ENCODE measurements at regions not wholly inside any gene's neighbourhood (a gene's known extent, or its start where the extent isn't known, plus 50 kb on each side); places are given as distances from the start of the nearest gene placed in this dataset.

- Mint-ChIP-seq H3K27me3 (peaks cover 7% of the 10 kb centered on the region), H3K36me3 (ENCODE audit: low read depth) (no peaks in the 10 kb centered on the region), H3K4me3 (no peak overlapping the region), H3K9me3 (no peaks in the 10 kb centered on the region), H3K27ac (no peak overlapping the region), H3K4me1 (ENCODE audit: low read depth) (no peaks in the 10 kb centered on the region)
- DNase-seq: no peak
Measured at GRCh38 chr3:195005759-195006510, 265.0 kb downstream of the XXYLT1 start.

- Mint-ChIP-seq H3K4me1 (ENCODE audit: low read depth) (no peaks in the 10 kb centered on the region), H3K4me3 (no peak overlapping the region), H3K27me3 (peaks cover 7% of the 10 kb centered on the region), H3K36me3 (ENCODE audit: low read depth) (no peaks in the 10 kb centered on the region), H3K27ac (no peak overlapping the region), H3K9me3 (no peaks in the 10 kb centered on the region)
- no peak for DNase-seq
Measured at GRCh38 chr3:195007151-195007550, 263.8 kb downstream of the XXYLT1 start.

- no peak for DNase-seq
- Mint-ChIP-seq H3K4me3 (no peak overlapping the region), H3K9me3 (no peaks in the 10 kb centered on the region)
Measured at GRCh38 chr3:195007766-195008165, 263.2 kb downstream of the XXYLT1 start.

GRCh38 chr3:195008816-195009215, 262.1 kb downstream of the XXYLT1 start:
- H3K4me1 Mint-ChIP-seq (ENCODE audit: low read depth): no peaks in the 10 kb centered on the region
- no peaks in the 10 kb centered on the region for H3K36me3 Mint-ChIP-seq (ENCODE audit: low read depth)
- no peaks in the 10 kb centered on the region for H3K9me3 Mint-ChIP-seq
- no peak overlapping the region for H3K4me3 Mint-ChIP-seq
- no peak overlapping the region for H3K27ac Mint-ChIP-seq
- no peak for DNase-seq
- peaks cover 3% of the 10 kb centered on the region for H3K27me3 Mint-ChIP-seq

More at GRCh38 chr3:195007766-195008165, 263.2 kb downstream of the XXYLT1 start:
- H3K27ac Mint-ChIP-seq: no peak overlapping the region
- peaks cover 6% of the 10 kb centered on the region for H3K27me3 Mint-ChIP-seq
- no peaks in the 10 kb centered on the region for H3K36me3 Mint-ChIP-seq (ENCODE audit: low read depth)
- H3K4me1 Mint-ChIP-seq (ENCODE audit: low read depth): no peaks in the 10 kb centered on the region

GRCh38 chr3:195009616-195010015, 261.3 kb downstream of the XXYLT1 start:
- Mint-ChIP-seq H3K4me3 (no peak overlapping the region), H3K9me3 (no peaks in the 10 kb centered on the region), H3K4me1 (ENCODE audit: low read depth) (no peaks in the 10 kb centered on the region), H3K27me3 (peaks cover 3% of the 10 kb centered on the region), H3K27ac (no peak overlapping the region), H3K36me3 (ENCODE audit: low read depth) (no peaks in the 10 kb centered on the region)
- DNase-seq: no peak

DNA sequence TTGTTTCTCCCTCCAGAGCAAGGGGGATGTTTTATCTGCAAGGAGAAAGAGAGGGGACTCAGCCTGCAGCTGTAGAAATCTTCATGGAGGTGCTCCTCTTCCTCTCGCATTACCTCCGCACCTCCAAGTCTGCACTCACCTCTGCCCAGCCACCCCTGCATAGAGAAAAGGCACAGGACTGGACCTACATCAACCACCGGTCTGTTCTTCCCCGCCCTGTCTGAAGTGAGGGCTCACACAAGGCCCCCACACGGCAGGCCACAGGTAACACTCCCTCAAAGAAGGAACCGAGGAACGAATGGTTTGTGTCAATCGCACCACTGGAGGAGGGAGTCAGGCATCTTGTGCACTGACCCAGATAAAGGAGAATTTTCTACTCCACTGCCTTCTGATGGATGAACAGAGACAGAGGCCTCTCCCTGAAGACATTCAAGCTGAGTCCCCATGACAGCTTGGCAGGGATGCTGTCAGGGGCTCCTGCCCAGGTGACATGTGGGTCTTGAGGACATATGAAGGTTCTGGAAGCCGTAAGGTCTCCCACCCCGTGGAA, 260.3 kb downstream of the XXYLT1 start:
- Mint-ChIP-seq H3K4me3 (no peak overlapping the region), H3K27me3 (peaks cover 3% of the 10 kb centered on the region)

DNA sequence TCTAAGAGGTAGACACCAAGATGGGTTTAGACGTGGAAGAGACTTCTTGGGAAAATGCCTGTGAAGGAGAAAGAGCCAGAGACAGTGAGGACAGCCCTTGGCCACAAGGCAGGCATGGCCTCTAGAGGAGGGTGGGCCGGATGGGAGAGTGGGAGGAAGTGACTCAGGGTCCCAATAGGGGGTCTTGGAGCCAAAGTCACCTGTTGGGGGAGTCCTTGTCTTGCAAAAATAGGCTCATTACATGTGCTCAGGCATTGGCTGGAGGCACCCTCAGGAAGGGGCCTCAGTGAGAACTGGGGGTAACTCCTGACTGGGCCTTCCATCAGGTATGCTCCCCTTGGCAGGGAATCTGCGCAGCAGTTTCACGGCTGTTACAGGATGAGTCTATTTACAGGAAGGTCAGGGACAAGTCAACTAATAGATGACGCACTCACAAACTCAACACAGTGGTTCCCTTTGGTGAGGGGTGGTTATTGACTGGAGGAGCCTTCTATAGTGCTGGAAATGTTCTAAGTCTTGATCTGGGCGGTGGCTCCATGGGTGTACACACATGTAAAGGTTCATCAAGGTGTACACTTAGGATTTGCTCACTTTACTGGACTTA, 259.6 kb downstream of the XXYLT1 start:
- Mint-ChIP-seq H3K27me3 (peaks cover 3% of the 10 kb centered on the region), H3K9me3 (no peaks in the 10 kb centered on the region), H3K4me3 (no peak overlapping the region), H3K4me1 (ENCODE audit: low read depth) (peaks cover 5% of the 10 kb centered on the region), H3K27ac (no peak overlapping the region), H3K36me3 (ENCODE audit: low read depth) (no peaks in the 10 kb centered on the region)
- DNase-seq: no peak

More for the DNA sequence above, 260.3 kb downstream of the XXYLT1 start:
- no peaks in the 10 kb centered on the region for H3K36me3 Mint-ChIP-seq (ENCODE audit: low read depth)
- DNase-seq: no peak
- no peak overlapping the region for H3K27ac Mint-ChIP-seq
- peaks cover 5% of the 10 kb centered on the region for H3K4me1 Mint-ChIP-seq (ENCODE audit: low read depth)
- no peaks in the 10 kb centered on the region for H3K9me3 Mint-ChIP-seq

DNA sequence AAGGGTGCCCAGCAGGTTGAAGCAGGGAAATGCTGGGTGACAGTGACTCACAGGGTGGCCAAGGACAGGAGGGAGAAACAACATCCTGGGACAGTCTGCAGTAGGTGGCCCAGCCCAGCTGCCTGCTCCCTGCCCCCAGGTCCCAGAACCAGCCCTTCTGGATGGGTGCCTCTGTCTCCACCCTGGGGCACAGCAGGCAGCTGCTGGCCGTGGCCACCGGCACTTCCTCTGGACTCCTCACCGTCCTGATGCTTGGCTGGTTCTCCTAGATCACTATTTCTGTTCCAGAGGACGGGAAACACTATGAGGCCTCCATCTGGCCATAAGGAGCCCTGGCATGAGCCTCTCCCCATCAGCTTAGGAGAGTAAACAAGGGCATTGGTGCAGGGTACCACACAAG, 258.9 kb downstream of the XXYLT1 start:
- Mint-ChIP-seq H3K9me3 (no peaks in the 10 kb centered on the region), H3K27me3 (no peaks in the 10 kb centered on the region), H3K4me3 (no peak overlapping the region), H3K4me1 (ENCODE audit: low read depth) (peaks cover 5% of the 10 kb centered on the region), H3K36me3 (ENCODE audit: low read depth) (no peaks in the 10 kb centered on the region), H3K27ac (no peak overlapping the region)
- no peak for DNase-seq

DNA sequence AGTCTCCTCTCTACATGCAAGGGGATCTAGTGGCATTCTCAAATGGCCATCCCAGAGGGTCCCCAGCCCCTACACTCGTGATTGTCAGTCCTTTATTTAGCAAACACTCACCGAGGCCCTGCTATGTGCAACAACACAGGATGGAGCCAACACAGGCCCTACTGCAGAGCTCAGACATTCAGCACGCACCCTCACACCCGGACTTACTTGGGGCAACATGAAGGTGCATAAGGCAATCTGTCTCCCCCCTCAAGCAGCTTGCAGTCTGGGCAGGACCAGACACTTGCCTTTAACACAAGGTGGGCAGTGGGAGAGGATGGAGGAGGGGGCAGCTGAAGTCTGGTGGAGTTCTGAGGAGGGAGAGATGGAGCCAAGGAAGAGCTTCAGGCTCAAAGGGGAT, 258.4 kb downstream of the XXYLT1 start:
- no peak overlapping the region for H3K4me3 Mint-ChIP-seq
- H3K27ac Mint-ChIP-seq: no peak overlapping the region
- no peaks in the 10 kb centered on the region for H3K27me3 Mint-ChIP-seq
- H3K4me1 Mint-ChIP-seq (ENCODE audit: low read depth): peaks cover 5% of the 10 kb centered on the region
- no peaks in the 10 kb centered on the region for H3K36me3 Mint-ChIP-seq (ENCODE audit: low read depth)
- no peaks in the 10 kb centered on the region for H3K9me3 Mint-ChIP-seq
- no peak for DNase-seq

DNA sequence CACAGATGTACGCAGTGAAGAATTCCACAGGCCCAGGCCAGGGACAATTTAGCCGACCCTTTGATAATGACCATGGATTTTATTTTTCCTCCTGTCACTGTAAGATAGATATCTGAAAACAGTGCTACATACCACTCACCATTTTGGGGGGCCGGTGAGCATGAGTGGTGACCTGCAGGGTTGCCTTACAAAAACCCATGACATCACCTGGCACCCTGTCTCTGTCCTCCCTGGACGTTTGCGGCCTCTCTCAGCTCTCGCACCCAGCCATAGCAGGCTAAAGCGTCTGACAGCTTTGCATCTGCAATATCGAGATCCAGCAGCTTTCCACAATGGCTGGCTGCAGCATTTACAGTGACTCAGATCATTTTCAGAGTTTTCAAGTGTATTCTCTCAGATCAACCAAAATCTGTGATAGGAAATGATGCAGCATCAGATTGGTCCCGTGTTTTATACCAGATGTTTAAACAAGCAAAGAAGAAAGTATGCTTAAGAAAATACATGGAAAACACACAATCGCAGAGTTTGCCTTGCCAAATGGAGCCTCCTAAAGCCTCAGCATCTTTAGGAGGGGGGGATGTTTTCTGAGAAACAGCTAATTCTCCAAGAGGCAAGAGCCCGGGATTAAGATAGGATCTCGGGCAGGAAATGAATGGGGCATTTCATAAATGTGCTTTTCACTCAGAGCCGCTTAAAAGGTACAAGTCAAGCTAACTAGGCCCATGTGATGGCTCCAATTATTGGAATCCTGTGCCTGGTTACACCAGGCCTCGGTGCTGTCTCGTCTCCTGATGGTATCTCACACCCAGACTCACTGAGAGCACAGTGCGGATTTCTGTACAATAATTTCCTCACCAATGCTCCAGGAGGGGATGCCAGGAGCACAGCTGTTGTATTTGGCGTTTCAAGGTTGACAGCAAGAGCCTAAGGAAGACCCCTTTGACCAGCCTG, 257.3 kb downstream of the XXYLT1 start:
- H3K27ac Mint-ChIP-seq: no peak overlapping the region
- no peaks in the 10 kb centered on the region for H3K27me3 Mint-ChIP-seq
- H3K9me3 Mint-ChIP-seq: no peaks in the 10 kb centered on the region
- no peak for DNase-seq
- no peak overlapping the region for H3K4me3 Mint-ChIP-seq
- no peaks in the 10 kb centered on the region for H3K36me3 Mint-ChIP-seq (ENCODE audit: low read depth)
- peaks cover 5% of the 10 kb centered on the region for H3K4me1 Mint-ChIP-seq (ENCODE audit: low read depth)

- H3K4me3 Mint-ChIP-seq: no peak overlapping the region
- H3K27ac Mint-ChIP-seq: no peak overlapping the region
- H3K9me3 Mint-ChIP-seq: no peaks in the 10 kb centered on the region
- H3K4me1 Mint-ChIP-seq (ENCODE audit: low read depth): peaks cover 5% of the 10 kb centered on the region
- peaks cover 5% of the 10 kb centered on the region for H3K27me3 Mint-ChIP-seq
- H3K36me3 Mint-ChIP-seq (ENCODE audit: low read depth): no peaks in the 10 kb centered on the region
- no peak for DNase-seq
Measured at GRCh38 chr3:195015021-195015420, 255.9 kb downstream of the XXYLT1 start.

DNA sequence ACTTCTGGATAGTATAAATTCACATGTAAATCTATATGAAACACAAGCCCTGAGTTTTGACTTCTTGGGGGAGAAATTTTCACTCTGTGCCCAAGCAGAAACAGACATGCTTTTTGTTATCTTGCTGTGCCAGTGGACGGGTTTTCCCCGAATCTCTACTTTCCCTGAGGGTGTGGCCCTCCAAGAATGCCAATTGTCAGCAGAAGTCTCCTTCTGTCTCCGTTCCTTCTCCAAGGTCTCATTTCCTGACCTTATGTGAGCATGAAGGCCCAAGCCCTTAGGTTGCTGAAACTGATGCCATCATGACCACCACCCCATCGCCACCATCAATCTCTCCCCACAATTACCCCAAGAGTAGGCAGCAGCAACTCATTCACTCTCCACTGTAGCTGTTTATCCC, 253.8 kb downstream of the XXYLT1 start:
- H3K27ac Mint-ChIP-seq: no peak overlapping the region
- no peaks in the 10 kb centered on the region for H3K36me3 Mint-ChIP-seq (ENCODE audit: low read depth)
- H3K4me3 Mint-ChIP-seq: no peak overlapping the region
- peaks cover 5% of the 10 kb centered on the region for H3K4me1 Mint-ChIP-seq (ENCODE audit: low read depth)
- peaks cover 9% of the 10 kb centered on the region for H3K27me3 Mint-ChIP-seq
- no peak for DNase-seq
- no peaks in the 10 kb centered on the region for H3K9me3 Mint-ChIP-seq

Data from activated T-cell treated with anti-CD3 and anti-CD28 coated beads, Interleukin-2, amount 50 U/mL, for 24 hours (primary cell).